ENCODE measurements at regions not wholly inside any gene's neighbourhood (a gene's known extent, or its start where the extent isn't known, plus 50 kb on each side); places are given as distances from the start of the nearest gene placed in this dataset.

GRCh38 chr14:25303934-25304333, 254.0 kb upstream of the STXBP6 start:
- TF ChIP-seq CTCF (IDR thresholded peaks at IDR 0.05; ENCODE audit: insufficient read depth, low read length, poor library complexity, severe bottlenecking) (no peak), EZH2phosphoT487 (conservative IDR thresholded peaks at IDR 0.05; ENCODE audit: low read length) (no peak)
